GM12864 (cell line): ENCODE measurements at regions not wholly inside any gene's neighbourhood (a gene's known extent, or its start where the extent isn't known, plus 50 kb on each side); places are given as distances from the start of the nearest gene placed in this dataset.
"Not testable (repeated sequence)": the region's sequence is repeated elsewhere in the genome, so short reads cannot be mapped to it uniquely, and the experiment has no call there.

Source experiments
- DNase-seq: peaks from one replicate; pipeline ENCODE4 v3.0.0-alpha.2; 2011; ENCODE audit warnings: low read depth
- H3K4me3 ChIP-seq: 2 replicates; pipeline ENCODE4 v1.5.1; 2011; ENCODE audit warnings: mild to moderate bottlenecking, low read depth, low read length, control low read depth
- CTCF ChIP-seq: IDR thresholded peaks from 2 replicates; pipeline ENCODE4 v1.5.1; 2011; ENCODE audit warnings: low read depth, mild to moderate bottlenecking, moderate library complexity, low read length, control low read depth, inconsistent platforms; ENCODE audit errors: missing control alignments

DNA sequence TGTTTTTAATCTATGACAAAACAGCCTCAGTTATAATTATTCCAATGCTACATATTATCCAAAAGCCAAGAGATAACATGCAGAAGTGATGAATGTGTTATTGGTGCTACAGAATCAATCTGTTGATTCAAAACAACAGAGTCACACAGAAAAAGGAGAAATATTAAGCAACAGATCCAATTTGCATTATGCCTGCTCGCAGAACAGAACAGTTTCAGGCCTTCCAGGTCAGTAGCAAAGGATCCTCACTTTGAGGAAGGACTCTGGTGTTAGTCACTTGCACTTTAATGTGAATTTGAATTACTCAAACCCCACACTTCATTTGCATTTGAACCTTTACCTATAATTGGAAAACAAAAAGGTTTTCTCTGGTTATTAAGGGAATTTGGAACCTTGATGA lies 198.6 kb upstream of the NT5E start:
- no peak for TF ChIP-seq CTCF
- DNase-seq, result no peak
- no peak overlapping the region for H3K4me3 ChIP-seq

- TF ChIP-seq CTCF, result no peak
- no peak for DNase-seq
- no peak overlapping the region for H3K4me3 ChIP-seq
These were observed 199.2 kb upstream of the NT5E start for GRCh38 chr6:85250586-85251220.

- H3K4me3 ChIP-seq, result no peak overlapping the region
- DNase-seq, result no peak
- no peak for TF ChIP-seq CTCF
These were observed 204.9 kb upstream of the NT5E start for GRCh38 chr6:85245004-85245403.

DNA sequence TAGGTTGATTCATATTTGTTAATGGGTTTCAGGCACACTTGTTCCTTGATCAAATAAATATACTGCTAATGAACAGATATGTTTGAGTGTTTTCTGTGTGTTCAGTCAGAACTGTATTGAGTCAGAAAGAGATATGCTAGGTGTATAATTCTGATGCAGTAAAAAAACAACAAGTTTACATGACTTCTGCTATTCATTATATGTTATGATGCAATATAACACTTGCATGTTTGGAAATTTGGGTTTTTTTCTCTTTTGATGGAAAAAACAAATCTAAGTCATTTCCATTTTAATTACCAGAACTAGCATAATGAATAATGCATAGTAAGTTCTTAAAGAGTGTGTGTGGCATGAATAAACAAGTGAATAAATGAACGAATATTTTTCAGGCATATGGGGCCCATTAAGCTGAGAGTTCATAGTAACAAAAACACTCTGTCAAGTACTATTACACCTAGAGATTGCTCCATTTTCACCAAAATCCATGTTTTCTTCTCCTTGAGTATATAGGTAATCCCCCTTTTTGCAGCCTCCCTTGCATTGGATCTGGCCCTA lies 208.3 kb upstream of the NT5E start:
- H3K4me3 ChIP-seq, result no peak overlapping the region
- TF ChIP-seq CTCF, result no peak
- DNase-seq, result no peak

DNA sequence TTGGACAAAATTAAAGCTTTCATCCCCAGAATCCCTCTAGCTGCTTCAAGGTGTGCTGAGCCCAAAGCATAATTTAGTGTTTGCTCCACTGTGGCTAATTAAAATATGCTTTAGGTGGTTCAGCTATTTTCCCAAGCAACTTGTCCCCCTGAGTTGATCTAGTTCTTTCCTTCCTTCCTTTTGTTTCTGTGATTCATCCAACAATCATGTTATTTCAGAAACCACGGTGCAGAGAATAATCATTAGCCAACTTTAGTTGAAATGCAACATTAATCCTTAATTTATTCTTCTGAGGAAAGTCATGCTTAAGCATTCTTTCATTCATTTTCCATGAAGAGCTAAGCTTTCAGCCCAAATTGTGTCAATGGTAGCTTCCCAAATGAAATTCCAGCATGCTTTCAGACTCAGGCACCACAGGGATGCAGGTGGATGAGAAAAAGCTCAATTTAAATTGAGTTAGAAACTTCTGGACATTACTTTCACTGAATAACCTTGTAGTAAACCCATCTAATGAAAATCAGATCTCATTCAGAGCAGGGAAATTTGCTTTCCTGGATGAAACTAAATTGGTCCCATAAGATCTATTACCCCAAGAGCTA lies 209.0 kb upstream of the NT5E start:
- DNase-seq, result no peak
- no peak for TF ChIP-seq CTCF
- no peak overlapping the region for H3K4me3 ChIP-seq

DNA sequence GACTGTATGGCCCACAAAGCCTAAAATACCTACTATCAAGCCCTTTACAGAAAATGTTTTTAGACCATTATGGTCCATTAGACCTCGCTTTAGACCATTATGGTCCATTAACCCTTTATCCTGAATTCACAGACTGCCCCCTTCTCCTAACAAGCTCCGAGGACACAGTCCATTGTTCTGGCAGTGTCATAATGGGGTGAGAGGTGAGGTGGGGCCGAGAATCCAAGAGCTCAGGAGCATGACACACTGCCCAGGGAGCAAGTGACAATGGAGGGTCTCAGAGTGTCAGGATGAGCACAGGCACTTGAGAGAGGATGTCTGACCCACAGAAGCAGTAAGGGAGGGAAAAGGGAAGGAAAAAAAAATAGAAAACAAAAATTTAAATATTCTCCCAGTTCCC lies 212.4 kb upstream of the NT5E start:
- no peak overlapping the region for H3K4me3 ChIP-seq
- no peak for TF ChIP-seq CTCF
- DNase-seq, result no peak

- DNase-seq, result no peak
- TF ChIP-seq CTCF, result no peak
- no peak overlapping the region for H3K4me3 ChIP-seq
These were observed 213.2 kb upstream of the NT5E start for GRCh38 chr6:85236636-85237035.

- H3K4me3 ChIP-seq, DNase-seq: not testable (repeated sequence)
These were observed 222.5 kb upstream of the NT5E start for GRCh38 chr6:85227345-85227744.

- not testable (repeated sequence) for DNase-seq
These were observed 237.1 kb upstream of the NT5E start for GRCh38 chr6:85212794-85213193.

More at GRCh38 chr6:85212794-85213193, 237.1 kb upstream of the NT5E start:
- not testable (repeated sequence) for H3K4me3 ChIP-seq
